ENCODE measurements at regions not wholly inside any gene's neighbourhood (a gene's known extent, or its start where the extent isn't known, plus 50 kb on each side); places are given as distances from the start of the nearest gene placed in this dataset.

DNA sequence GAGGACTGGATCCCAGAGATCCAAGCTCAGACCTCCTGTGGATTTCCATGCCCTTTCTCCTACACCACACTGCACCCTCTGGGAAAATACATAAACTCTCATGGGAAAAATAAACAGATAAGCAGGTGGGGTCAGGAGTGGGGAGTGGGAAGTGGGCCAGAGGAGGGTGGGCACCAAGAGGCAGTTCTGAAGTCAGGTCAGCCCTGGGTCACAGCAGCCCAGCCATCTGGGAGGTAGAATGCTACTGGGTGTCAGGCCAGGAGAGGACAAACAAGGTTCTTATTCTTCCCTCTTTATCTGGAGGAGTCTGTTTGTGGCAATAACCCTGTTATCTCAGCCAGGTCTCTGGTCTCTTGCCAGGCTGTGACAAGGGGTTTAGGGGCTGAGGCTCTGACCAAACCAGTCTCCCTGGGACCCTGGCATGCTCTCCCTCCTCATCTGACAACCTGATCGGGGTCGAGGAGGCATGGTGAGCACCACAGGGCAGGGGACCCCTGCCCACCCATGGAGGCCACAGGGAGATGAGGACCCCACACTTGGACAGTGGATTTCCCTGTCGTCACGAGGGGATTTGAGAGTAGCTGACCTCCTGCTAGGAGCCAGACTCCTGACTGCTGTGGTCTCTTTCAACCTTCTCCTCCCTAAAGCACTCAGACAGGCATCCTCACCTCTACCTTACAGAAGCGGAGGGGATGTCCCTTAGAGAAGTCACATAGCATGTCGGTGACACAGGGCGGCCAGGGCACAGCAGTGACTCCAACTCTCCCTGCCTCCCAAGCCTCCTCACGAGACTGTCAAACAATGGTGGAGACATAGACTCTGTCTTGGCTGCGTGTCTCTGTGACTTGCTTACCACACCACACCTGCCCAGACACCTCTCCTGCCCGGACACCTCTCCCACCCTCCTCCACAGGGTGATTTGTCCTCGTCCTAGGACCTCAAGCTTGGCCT is 51.3 kb upstream of the IFFO2 start:
- Mint-ChIP-seq H3K27ac (no peak overlapping the region), H3K4me3 (ENCODE audit: low read depth) (no peak overlapping the region), H3K36me3 (ENCODE audit: low read depth) (peaks cover 16% of the 10 kb centered on the region), H3K9me3 (peaks cover 13% of the 10 kb centered on the region), H3K4me1 (ENCODE audit: low read depth) (peaks cover 53% of the 10 kb centered on the region), H3K27me3 (ENCODE audit: low read depth) (no peaks in the 10 kb centered on the region)
- intact Hi-C loops (cut with micrococcal nuclease): no loop called here
- DNase-seq (ENCODE audit: low spot score): no peak

- Mint-ChIP-seq H3K36me3 (ENCODE audit: low read depth) (peaks cover 22% of the 10 kb centered on the region), H3K27ac (no peak overlapping the region), H3K4me1 (ENCODE audit: low read depth) (peaks cover 48% of the 10 kb centered on the region), H3K9me3 (peaks cover 23% of the 10 kb centered on the region), H3K27me3 (ENCODE audit: low read depth) (no peaks in the 10 kb centered on the region), H3K4me3 (ENCODE audit: low read depth) (no peak overlapping the region)
- intact Hi-C loops (cut with micrococcal nuclease): no loop called here
- no peak for DNase-seq (ENCODE audit: low spot score)
Observed at GRCh38 chr1:19006837-19007271, 50.4 kb upstream of the IFFO2 start.

Measured in activated T-helper 2 cell treated with anti-CD3 and anti-CD28 coated beads, Interferon-gamma antibody, Interleukin-2, Interleukin-4, amounts not matched to agents 10 μg/mL and 5 μg/mL and 100 μg/mL, durations not matched to agents 14 hours and 24 hours and 36 hours (primary cell).